WTC11 (cell line): ENCODE measurements at regions not wholly inside any gene's neighbourhood (a gene's known extent, or its start where the extent isn't known, plus 50 kb on each side); places are given as distances from the start of the nearest gene placed in this dataset.

Source experiments
- ATAC-seq: fragments of 200-7000 bp; cut with Tn5 transposase; 2 replicates; pipeline ENCODE4 v1.10.0; 2021; ENCODE audit warnings: mild to moderate bottlenecking, moderate library complexity
- CTCF ChIA-PET: fragments of 300-600 bp; sonication (Branson Sonifier 250); formaldehyde crosslinking; loops from one replicate; lab custom pipeline; 2021; ENCODE audit warnings: antibody characterized with exemption; lab: Charles Lee
- POLR2A ChIA-PET: fragments of 350-600 bp; sonication (Branson Sonifier 250); formaldehyde crosslinking; loops from one replicate; lab custom pipeline; 2021; ENCODE audit warnings: antibody characterized with exemption; lab: Charles Lee
- DNase-seq: peaks from one replicate; pipeline ENCODE4 v3.0.0; 2021; ENCODE audit warnings: low spot score
- H3K27ac Mint-ChIP-seq: 2 replicates; pipeline ENCODE4 v1.8.0; 2021; ENCODE audit warnings: mixed read lengths
- H3K27me3 Mint-ChIP-seq: 2 replicates; pipeline ENCODE4 v1.8.0; 2021; ENCODE audit warnings: low read depth, mild to moderate bottlenecking, moderate library complexity, mixed read lengths
- H3K36me3 Mint-ChIP-seq: 2 replicates; pipeline ENCODE4 v1.8.0; 2021; ENCODE audit warnings: mixed read lengths
- H3K4me1 Mint-ChIP-seq: 2 replicates; pipeline ENCODE4 v1.8.0; 2022; ENCODE audit warnings: mixed read lengths
- H3K4me3 Mint-ChIP-seq: 2 replicates; pipeline ENCODE4 v1.8.0; 2021; ENCODE audit warnings: mild to moderate bottlenecking, moderate library complexity, mixed read lengths
- H3K9me3 Mint-ChIP-seq: 2 replicates; pipeline ENCODE4 v1.8.0; 2021; ENCODE audit warnings: mixed read lengths
- ATF3 ChIP-seq: sonication (generic); formaldehyde crosslinking; conservative IDR thresholded peaks from 2 replicates; pipeline ENCODE4 v1.8.1; 2022; ENCODE audit warnings: mild to moderate bottlenecking, missing genetic modification reagents
- CBFB ChIP-seq: sonication (generic); formaldehyde crosslinking; IDR thresholded peaks from 2 replicates; pipeline ENCODE4 v1.8.1; 2022; ENCODE audit warnings: mild to moderate bottlenecking, low read depth, missing genetic modification reagents
- CREM ChIP-seq: sonication (generic); formaldehyde crosslinking; IDR thresholded peaks from 2 replicates; pipeline ENCODE4 v1.8.1; 2022; ENCODE audit warnings: mild to moderate bottlenecking, missing genetic modification reagents, moderate library complexity
- E2F5 ChIP-seq: sonication (generic); formaldehyde crosslinking; IDR thresholded peaks from 2 replicates; pipeline ENCODE4 v1.8.1; 2022; ENCODE audit warnings: mild to moderate bottlenecking, moderate library complexity, missing genetic modification reagents
- FOXP4 ChIP-seq: sonication (generic); formaldehyde crosslinking; IDR thresholded peaks from 2 replicates; pipeline ENCODE4 v1.8.0; 2022; ENCODE audit warnings: mild to moderate bottlenecking, missing genetic modification reagents
- GTF2I ChIP-seq: fragments of 250-450 bp; sonication (Bioruptor Pico); conservative IDR thresholded peaks from 2 replicates; pipeline ENCODE4 v1.4.0; 2021; ENCODE audit warnings: mild to moderate bottlenecking
- HMGXB4 ChIP-seq: sonication (generic); formaldehyde crosslinking; IDR thresholded peaks from 2 replicates; pipeline ENCODE4 v1.8.1; 2023; ENCODE audit warnings: mild to moderate bottlenecking, moderate library complexity, missing genetic modification reagents
- JAZF1 ChIP-seq: fragments of 250-450 bp; sonication (Bioruptor Pico); IDR thresholded peaks from 2 replicates; pipeline ENCODE4 v1.9.0; 2021; ENCODE audit warnings: moderate library complexity, mild to moderate bottlenecking, inconsistent platforms
- JUN ChIP-seq: sonication (generic); formaldehyde crosslinking; IDR thresholded peaks from 2 replicates; pipeline ENCODE4 v1.8.0; 2023; ENCODE audit warnings: mild to moderate bottlenecking, missing genetic modification reagents
- NR1H2 ChIP-seq: sonication (generic); formaldehyde crosslinking; IDR thresholded peaks from 2 replicates; pipeline ENCODE4 v1.9.0; 2021; ENCODE audit warnings: mild to moderate bottlenecking, moderate library complexity, missing genetic modification reagents
- PREB ChIP-seq: sonication (generic); formaldehyde crosslinking; IDR thresholded peaks from 2 replicates; pipeline ENCODE4 v1.8.1; 2022; ENCODE audit warnings: mild to moderate bottlenecking, missing genetic modification reagents, moderate library complexity, borderline replicate concordance
- RORB ChIP-seq: fragments of 250-450 bp; sonication (Bioruptor Pico); IDR thresholded peaks from 2 replicates; pipeline ENCODE4 v1.9.0; 2021; ENCODE audit warnings: mild to moderate bottlenecking
- USF1 ChIP-seq: sonication (generic); formaldehyde crosslinking; IDR thresholded peaks from 2 replicates; pipeline ENCODE4 v1.8.0; 2022; ENCODE audit warnings: mild to moderate bottlenecking, missing genetic modification reagents
- ZMAT4 ChIP-seq: fragments of 250-450 bp; sonication (Bioruptor Pico); IDR thresholded peaks from 2 replicates; pipeline ENCODE4 v1.9.0; 2021; ENCODE audit warnings: mild to moderate bottlenecking
- ZNF121 ChIP-seq: sonication (generic); formaldehyde crosslinking; IDR thresholded peaks from 2 replicates; pipeline ENCODE4 v1.8.0; 2023; ENCODE audit warnings: missing genetic modification reagents
- ZNF219 ChIP-seq: sonication (generic); formaldehyde crosslinking; IDR thresholded peaks from 2 replicates; pipeline ENCODE4 v1.8.0; 2023; ENCODE audit warnings: missing genetic modification reagents, mild to moderate bottlenecking, borderline replicate concordance
- ZNF425 ChIP-seq: fragments of 250-450 bp; sonication (Bioruptor Pico); conservative IDR thresholded peaks from 2 replicates; pipeline ENCODE4 v1.9.0; 2021; ENCODE audit warnings: mild to moderate bottlenecking

GRCh38 chr5:135713161-135713915 is 121.1 kb upstream of the SLC25A48 start:
- POLR2A ChIA-PET, result no interaction called here
- ATAC-seq (no peak), DNase-seq (no peak)
- H3K27ac Mint-ChIP-seq, result no peak overlapping the region
- H3K4me1 Mint-ChIP-seq, result peaks cover 14% of the 10 kb centered on the region
- CTCF ChIA-PET, result interaction anchor here (0.8 to 2.0 kb wide), 3 partner anchors 16 to 147 kb away, joined by 3 to 9 read pairs (median 5); no protein-coding TSS in a partner anchor
- no peaks in the 10 kb centered on the region for H3K9me3 Mint-ChIP-seq
- H3K27me3 Mint-ChIP-seq, result peaks cover 4% of the 10 kb centered on the region; the same call in 1 of the 2 replicates
- TF ChIP-seq CBFB (CRISPR knock-in tag), result no peak
- no peak for TF ChIP-seq JAZF1 (CRISPR knock-in tag)
- no peak for TF ChIP-seq ZMAT4 (CRISPR knock-in tag)
- no peak for TF ChIP-seq HMGXB4 (CRISPR knock-in tag)
- TF ChIP-seq PREB (CRISPR knock-in tag), result no peak
- TF ChIP-seq CREM (CRISPR knock-in tag), result no peak
- no peak for TF ChIP-seq NR1H2 (CRISPR knock-in tag)
- TF ChIP-seq FOXP4, result no peak
- TF ChIP-seq ATF3, result no peak
- no peak for TF ChIP-seq ZNF219 (CRISPR knock-in tag)
- no peak for TF ChIP-seq JUN (CRISPR knock-in tag)
- no peak for TF ChIP-seq ZNF425 (CRISPR knock-in tag)
- no peak for TF ChIP-seq RORB (CRISPR knock-in tag)
- TF ChIP-seq USF1 (CRISPR knock-in tag), result no peak
- TF ChIP-seq E2F5 (CRISPR knock-in tag), result no peak
- no peak for TF ChIP-seq ZNF121
- no peak for TF ChIP-seq GTF2I
- no peak overlapping the region for H3K4me3 Mint-ChIP-seq
- no peaks in the 10 kb centered on the region for H3K36me3 Mint-ChIP-seq
